Nephron progenitor cell (in vitro differentiated cells): ENCODE measurements at regions not wholly inside any gene's neighbourhood (a gene's known extent, or its start where the extent isn't known, plus 50 kb on each side); places are given as distances from the start of the nearest gene placed in this dataset.
"Not testable (repeated sequence)": the region's sequence is repeated elsewhere in the genome, so short reads cannot be mapped to it uniquely, and the experiment has no call there.

Experiments used
- DNase-seq: peaks from one replicate; pipeline ENCODE4 v3.0.0; 2021
- H3K27ac Mint-ChIP-seq: 2 replicates; pipeline ENCODE4 v1.8.0; 2021; ENCODE audit warnings: mild to moderate bottlenecking, moderate library complexity, mixed read lengths
- H3K27me3 Mint-ChIP-seq: 2 replicates; pipeline ENCODE4 v1.8.0; 2021; ENCODE audit warnings: mild to moderate bottlenecking, low read depth, mixed read lengths; ENCODE audit not compliant: poor library complexity
- H3K36me3 Mint-ChIP-seq: 2 replicates; pipeline ENCODE4 v1.8.0; 2021; ENCODE audit warnings: low read depth, mixed read lengths
- H3K4me1 Mint-ChIP-seq: 2 replicates; pipeline ENCODE4 v1.8.0; 2021; ENCODE audit warnings: mixed read lengths
- H3K4me3 Mint-ChIP-seq: 2 replicates; pipeline ENCODE4 v1.8.0; 2021; ENCODE audit warnings: mild to moderate bottlenecking, moderate library complexity, mixed read lengths
- H3K9me3 Mint-ChIP-seq: 2 replicates; pipeline ENCODE4 v1.8.0; 2021; ENCODE audit warnings: mild to moderate bottlenecking, moderate library complexity, mixed read lengths
- TF ChIP-seq, protein P1 (sequence below): fragments of 200-600 bp; sonication (generic); IDR thresholded peaks from 2 replicates; pipeline ENCODE4 v1.5.0; 2021; ENCODE audit warnings: antibody characterized with exemption

DNA sequence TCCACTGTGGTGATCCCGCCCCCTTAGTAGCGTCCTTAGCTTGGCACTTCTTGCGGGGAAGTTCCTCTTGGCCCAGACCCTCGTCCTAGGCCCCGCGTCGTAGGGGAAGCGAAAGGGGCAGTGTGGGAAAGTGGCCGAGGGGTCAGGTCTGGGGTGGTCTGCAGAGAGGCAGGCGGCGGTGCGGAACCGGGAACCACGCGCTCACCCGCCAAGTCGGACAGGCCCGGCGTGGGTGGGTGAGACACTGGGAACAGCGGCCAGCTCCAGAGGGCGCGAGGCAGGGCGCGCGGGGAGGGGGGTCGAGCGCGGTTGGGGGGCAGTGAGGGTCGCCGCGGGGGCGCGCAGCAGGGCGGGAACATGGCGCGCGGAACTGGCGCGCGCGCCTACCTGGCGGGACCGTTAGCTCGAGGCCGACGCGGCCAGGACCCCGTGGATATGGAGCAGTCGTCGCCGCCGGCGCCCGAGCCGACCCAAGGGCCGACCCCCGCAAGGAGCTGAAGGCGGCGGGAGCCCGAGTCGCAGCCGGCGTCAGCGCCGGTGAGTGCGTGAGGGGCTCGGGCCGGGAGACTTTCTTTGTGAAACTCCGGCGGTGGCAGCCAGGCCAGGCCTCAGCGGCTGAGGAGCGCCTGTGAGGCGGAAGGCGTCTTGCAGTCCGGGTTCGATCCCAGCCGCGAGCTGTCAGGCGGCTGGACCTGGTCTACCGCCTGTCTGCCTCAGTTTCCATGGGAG lies 2896.7 kb upstream of the TEKT4 start:
- Mint-ChIP-seq H3K4me1 (no peaks in the 10 kb centered on the region), H3K27me3 (no peaks in the 10 kb centered on the region), H3K27ac (no peak overlapping the region), H3K36me3 (no peaks in the 10 kb centered on the region), H3K9me3 (peaks cover 44% of the 10 kb centered on the region), H3K4me3 (no peak overlapping the region)
- no peak for DNase-seq
- TF ChIP-seq, protein P1, sequence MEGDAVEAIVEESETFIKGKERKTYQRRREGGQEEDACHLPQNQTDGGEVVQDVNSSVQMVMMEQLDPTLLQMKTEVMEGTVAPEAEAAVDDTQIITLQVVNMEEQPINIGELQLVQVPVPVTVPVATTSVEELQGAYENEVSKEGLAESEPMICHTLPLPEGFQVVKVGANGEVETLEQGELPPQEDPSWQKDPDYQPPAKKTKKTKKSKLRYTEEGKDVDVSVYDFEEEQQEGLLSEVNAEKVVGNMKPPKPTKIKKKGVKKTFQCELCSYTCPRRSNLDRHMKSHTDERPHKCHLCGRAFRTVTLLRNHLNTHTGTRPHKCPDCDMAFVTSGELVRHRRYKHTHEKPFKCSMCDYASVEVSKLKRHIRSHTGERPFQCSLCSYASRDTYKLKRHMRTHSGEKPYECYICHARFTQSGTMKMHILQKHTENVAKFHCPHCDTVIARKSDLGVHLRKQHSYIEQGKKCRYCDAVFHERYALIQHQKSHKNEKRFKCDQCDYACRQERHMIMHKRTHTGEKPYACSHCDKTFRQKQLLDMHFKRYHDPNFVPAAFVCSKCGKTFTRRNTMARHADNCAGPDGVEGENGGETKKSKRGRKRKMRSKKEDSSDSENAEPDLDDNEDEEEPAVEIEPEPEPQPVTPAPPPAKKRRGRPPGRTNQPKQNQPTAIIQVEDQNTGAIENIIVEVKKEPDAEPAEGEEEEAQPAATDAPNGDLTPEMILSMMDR: no peak

DNA sequence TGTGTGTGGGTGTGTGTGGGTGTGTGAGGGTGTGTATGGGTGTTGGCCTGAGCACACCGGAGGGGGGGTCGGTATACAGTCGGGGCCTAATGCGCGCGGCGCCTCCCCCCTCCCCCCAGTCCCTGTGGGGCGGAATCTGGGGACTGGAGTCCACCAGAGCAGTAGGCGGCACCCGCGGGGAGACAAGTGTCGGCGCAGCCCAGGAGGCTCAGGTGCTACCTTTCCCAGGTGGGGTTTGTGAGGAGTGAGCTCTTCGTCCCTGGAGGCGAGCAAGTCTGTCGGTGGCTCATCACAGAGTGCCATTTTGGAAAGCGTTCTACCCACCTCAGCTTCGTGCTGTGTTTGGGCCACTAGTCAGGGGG lies 2896.1 kb upstream of the TEKT4 start:
- Mint-ChIP-seq H3K27me3 (no peaks in the 10 kb centered on the region), H3K9me3 (peaks cover 49% of the 10 kb centered on the region), H3K36me3 (no peaks in the 10 kb centered on the region), H3K4me1 (no peaks in the 10 kb centered on the region), H3K4me3 (no peak overlapping the region), H3K27ac (no peak overlapping the region)
- TF ChIP-seq, protein P1: no peak
- DNase-seq: no peak

DNA sequence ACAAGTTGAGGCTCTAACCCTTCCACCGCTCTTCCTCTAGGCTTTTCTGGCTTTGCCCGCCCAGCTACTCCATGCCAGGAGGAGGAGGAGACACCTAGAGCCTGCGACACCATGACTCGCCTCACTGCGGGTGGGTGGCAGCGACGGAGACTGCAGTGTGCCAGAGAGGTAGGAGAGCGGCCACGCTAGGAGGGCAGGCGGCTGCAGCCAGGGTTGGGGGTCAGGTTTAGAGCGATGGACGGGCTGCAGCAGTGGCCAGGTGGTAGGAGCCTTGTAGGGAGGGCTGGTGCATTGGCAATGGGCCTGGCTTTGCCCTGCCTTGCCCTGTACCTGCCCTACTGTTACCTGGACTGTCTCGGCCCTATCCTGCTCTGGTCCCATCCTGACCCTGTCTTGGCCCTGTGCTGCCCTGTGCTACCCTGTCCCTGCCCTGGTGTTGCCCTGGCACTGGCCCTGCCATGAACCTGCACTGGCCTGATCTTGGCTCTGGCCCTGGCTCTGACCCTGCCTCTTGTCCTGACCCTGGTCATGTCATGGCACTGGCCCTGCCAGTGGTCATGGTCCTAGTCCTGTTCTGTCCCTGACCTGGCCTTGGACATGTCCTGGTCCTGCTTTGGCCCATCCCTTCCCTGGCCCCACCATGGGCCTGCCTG lies 2890.1 kb upstream of the TEKT4 start:
- not testable (repeated sequence) for H3K27ac Mint-ChIP-seq, H3K36me3 Mint-ChIP-seq, DNase-seq, H3K4me3 Mint-ChIP-seq, H3K4me1 Mint-ChIP-seq, H3K27me3 Mint-ChIP-seq
- H3K9me3 Mint-ChIP-seq: peaks cover 65% of the 10 kb centered on the region

DNA sequence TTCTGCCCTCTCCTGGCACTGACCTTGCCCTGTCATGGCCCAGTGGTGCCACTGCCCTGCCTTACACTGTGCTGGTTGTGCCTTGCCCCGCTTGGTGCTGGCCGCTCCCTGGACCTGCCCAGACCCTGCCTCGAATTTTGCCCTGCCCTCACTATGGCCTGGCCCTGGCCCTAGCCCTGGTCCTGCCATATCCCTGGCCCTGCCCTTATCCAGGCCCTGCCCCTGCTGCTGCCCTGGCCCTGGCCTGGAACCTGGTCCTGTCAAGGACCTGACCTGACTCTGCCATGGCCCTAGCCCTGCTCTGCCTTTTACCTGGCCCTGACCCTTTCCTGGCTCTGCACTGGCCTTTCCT lies 2889.6 kb upstream of the TEKT4 start:
- not testable (repeated sequence) for H3K27ac Mint-ChIP-seq, H3K27me3 Mint-ChIP-seq, DNase-seq, H3K4me3 Mint-ChIP-seq, H3K4me1 Mint-ChIP-seq, H3K36me3 Mint-ChIP-seq
- H3K9me3 Mint-ChIP-seq: peaks cover 70% of the 10 kb centered on the region

DNA sequence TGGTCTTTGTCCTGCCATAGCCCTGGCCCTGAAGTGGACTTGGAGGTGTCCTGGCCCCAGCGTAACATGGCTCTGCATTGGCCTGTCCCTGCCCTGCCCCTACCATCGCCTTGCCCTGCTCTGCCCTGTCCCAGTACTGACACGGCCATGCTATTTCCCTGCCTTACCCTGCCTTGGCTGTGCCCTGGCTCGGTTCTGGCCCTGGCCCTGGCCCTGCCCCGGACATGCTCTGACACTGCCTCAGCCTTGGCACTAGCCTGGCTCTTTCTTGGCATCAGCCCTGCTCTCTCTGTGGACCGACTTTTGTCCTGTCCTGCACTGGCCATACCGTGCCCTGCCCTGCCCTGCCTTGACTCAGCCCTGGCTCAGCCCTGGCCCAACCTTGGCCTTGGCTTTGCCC lies 2889.0 kb upstream of the TEKT4 start:
- not testable (repeated sequence) for DNase-seq, H3K4me1 Mint-ChIP-seq, H3K36me3 Mint-ChIP-seq, H3K27ac Mint-ChIP-seq, H3K27me3 Mint-ChIP-seq, H3K4me3 Mint-ChIP-seq
- peaks cover 75% of the 10 kb centered on the region for H3K9me3 Mint-ChIP-seq

DNA sequence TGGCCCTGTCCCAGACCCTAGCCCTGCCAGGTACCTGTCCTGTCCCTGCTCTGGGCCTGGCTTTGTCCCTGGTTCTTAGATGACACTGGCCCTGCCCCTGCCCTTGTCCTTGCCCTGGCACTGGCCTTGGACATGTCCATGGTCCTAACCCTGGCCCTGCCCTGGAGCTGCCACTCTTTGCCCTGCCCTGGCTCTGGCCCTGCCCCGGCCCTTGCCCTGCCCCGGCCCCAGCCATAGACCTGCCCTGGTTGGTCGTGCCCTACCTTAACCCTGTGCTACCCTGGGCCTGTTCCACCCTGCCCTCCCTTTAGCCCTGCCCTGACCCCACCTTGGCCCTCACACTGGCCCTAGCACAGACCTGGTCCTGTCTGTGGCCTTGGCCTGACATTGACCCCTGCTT lies 2888.0 kb upstream of the TEKT4 start:
- H3K4me1 Mint-ChIP-seq, DNase-seq, H3K27ac Mint-ChIP-seq, H3K27me3 Mint-ChIP-seq, H3K4me3 Mint-ChIP-seq, H3K36me3 Mint-ChIP-seq: not testable (repeated sequence)
- peaks cover 76% of the 10 kb centered on the region for H3K9me3 Mint-ChIP-seq

DNA sequence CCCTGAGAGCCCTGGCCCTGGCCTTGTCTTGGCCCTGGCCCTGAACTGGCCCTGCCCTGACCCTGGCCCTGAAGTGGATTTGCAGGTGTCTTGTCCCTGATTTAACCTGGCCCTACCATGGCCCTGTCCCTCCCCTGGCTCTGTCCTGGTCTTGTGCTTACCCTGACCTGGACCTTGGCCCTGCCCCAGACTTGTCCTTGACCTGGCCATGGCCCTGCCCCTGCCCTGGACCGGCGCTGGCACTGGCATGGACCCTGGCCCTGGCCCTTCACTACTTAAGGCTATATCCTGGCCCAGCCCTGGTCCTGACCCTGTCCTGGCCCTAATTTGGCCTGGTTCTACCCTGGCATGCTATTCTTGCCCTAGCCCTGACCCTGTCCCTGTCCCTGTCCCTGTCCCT lies 2887.5 kb upstream of the TEKT4 start:
- H3K27me3 Mint-ChIP-seq: not testable (repeated sequence)
- peaks cover 75% of the 10 kb centered on the region for H3K9me3 Mint-ChIP-seq

DNA sequence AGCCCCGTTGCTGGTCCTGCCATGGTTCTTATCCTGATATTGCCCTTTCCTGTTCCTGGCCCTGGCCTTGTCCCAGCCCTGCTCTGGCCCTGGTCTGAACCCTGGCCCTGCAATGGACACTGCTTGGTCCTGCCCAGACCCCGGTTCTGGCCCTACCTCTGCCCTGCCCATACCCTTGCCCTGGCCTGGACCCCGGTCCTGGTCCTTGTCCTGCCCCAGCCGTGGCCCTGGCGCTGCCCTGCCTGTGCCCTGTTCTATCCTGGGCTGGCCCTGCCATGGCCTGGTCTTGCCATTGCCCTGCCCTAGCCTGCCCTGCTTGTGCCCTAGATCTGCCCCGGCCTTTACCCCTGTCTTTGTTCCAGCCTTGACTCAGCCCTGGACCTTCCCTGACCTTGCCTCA lies 2887.1 kb upstream of the TEKT4 start:
- not testable (repeated sequence) for H3K36me3 Mint-ChIP-seq, DNase-seq, H3K27me3 Mint-ChIP-seq, H3K4me1 Mint-ChIP-seq, H3K27ac Mint-ChIP-seq, H3K4me3 Mint-ChIP-seq
- H3K9me3 Mint-ChIP-seq: peaks cover 71% of the 10 kb centered on the region

More for the DNA sequence above, 2887.5 kb upstream of the TEKT4 start:
- H3K36me3 Mint-ChIP-seq, DNase-seq, H3K4me3 Mint-ChIP-seq, H3K4me1 Mint-ChIP-seq, H3K27ac Mint-ChIP-seq: not testable (repeated sequence)

DNA sequence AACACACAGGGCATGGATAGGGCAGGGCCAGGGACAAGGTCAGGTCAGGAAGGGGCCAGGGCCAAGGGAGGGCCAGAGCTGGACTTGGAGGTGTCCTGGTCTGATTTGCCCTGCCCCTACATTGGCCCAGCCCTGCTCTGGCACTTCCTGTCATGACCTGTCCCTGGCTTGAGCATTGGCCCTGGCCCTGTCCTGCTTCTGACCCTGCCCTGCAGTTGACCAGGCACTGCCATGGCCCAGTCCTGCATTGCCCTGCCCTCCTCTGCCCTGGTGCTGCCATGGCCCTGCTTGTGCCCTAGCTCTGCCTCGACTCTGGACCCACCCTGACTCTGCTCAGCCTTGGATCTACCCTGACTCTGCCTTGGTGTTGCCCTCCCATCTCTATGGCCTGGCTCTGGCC lies 2885.7 kb upstream of the TEKT4 start:
- H3K9me3 Mint-ChIP-seq: peaks cover 57% of the 10 kb centered on the region
- H3K4me1 Mint-ChIP-seq, H3K4me3 Mint-ChIP-seq, DNase-seq, H3K27me3 Mint-ChIP-seq, H3K27ac Mint-ChIP-seq, H3K36me3 Mint-ChIP-seq: not testable (repeated sequence)

DNA sequence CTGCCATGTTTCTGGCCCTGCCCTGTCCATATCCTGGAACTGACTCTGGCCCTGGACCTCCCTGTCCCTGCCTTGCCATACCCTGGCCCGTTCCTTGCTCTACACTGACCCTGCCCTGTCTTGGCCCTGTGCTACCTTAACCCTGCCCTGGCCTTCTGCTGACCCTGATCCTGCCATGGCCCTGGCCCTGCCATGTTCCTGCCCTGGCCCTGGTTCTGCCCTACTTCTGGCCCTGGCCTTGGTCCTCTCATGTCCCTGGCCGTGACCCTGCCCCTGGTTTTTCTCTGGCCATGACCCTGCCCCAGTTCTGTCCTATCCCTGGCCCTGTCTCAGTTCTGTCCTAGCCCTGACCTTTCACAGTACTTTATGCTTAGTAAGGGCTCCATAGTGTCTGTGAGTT lies 2884.3 kb upstream of the TEKT4 start:
- H3K27ac Mint-ChIP-seq, H3K36me3 Mint-ChIP-seq, H3K27me3 Mint-ChIP-seq, H3K4me1 Mint-ChIP-seq, DNase-seq, H3K4me3 Mint-ChIP-seq: not testable (repeated sequence)
- peaks cover 45% of the 10 kb centered on the region for H3K9me3 Mint-ChIP-seq

DNA sequence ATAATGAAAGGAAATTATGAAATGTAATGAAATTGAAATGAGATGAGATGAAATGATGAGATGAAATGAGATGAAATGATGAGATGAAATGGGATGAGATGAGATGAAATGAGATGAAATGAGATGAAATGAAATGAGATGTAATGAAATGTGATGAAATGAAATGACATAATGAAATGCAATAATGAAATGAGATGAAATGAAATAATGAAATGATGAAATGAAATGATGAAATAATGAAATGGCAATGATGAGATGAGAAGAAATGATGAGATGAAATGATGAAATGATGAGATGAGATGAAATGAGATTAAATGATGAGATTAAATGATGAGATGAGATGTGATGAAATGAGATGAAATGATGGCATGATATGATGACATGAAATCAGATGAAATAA lies 2882.5 kb upstream of the TEKT4 start:
- H3K36me3 Mint-ChIP-seq, H3K4me1 Mint-ChIP-seq, H3K27me3 Mint-ChIP-seq, H3K27ac Mint-ChIP-seq, DNase-seq, H3K4me3 Mint-ChIP-seq: not testable (repeated sequence)
- H3K9me3 Mint-ChIP-seq: peaks cover 37% of the 10 kb centered on the region

DNA sequence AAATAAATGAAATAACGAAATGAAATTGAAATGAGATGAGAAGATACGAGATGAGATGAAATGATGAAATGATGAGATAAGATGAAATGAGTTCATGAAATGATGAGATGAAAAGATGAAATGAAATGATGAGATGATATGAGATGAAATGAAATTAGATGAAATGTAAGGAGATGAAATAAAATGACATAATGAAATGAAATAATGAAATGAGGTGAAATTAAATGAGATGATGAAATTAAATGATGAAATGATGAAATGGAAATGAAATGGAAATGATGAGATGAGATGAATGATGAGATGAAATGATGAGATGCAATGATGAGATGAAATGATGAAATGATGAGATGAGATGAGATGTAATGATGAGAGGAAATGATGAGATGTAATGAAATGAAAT lies 2881.4 kb upstream of the TEKT4 start:
- not testable (repeated sequence) for H3K4me3 Mint-ChIP-seq, H3K36me3 Mint-ChIP-seq, H3K4me1 Mint-ChIP-seq

DNA sequence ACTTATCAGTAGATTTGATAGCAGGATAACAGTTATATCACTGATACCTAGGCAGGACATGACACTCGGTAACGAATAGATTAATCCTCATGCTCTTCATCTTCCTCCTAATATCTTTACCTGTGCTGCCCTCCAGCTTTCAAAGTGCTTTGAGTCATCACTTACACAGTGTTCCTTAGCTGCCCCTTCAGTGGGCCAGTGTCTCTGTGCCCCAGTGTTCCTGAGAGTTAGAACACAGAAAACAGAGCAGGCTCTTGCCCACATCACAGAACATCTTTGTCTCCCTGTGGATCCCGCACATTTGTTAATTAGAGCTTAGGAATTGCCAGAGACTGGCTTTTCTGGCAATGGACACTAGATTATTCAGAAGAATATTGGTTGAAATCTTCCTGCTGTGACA lies 2864.7 kb upstream of the TEKT4 start:
- not testable (repeated sequence) for DNase-seq, H3K27me3 Mint-ChIP-seq, H3K36me3 Mint-ChIP-seq, H3K4me1 Mint-ChIP-seq, H3K4me3 Mint-ChIP-seq, H3K27ac Mint-ChIP-seq
- H3K9me3 Mint-ChIP-seq: peaks cover 39% of the 10 kb centered on the region

More for the DNA sequence above, 2881.4 kb upstream of the TEKT4 start:
- H3K9me3 Mint-ChIP-seq: peaks cover 27% of the 10 kb centered on the region
- not testable (repeated sequence) for H3K27ac Mint-ChIP-seq, H3K27me3 Mint-ChIP-seq, DNase-seq
